ENCODE measurements at regions not wholly inside any gene's neighbourhood (a gene's known extent, or its start where the extent isn't known, plus 50 kb on each side); places are given as distances from the start of the nearest gene placed in this dataset.

DNA sequence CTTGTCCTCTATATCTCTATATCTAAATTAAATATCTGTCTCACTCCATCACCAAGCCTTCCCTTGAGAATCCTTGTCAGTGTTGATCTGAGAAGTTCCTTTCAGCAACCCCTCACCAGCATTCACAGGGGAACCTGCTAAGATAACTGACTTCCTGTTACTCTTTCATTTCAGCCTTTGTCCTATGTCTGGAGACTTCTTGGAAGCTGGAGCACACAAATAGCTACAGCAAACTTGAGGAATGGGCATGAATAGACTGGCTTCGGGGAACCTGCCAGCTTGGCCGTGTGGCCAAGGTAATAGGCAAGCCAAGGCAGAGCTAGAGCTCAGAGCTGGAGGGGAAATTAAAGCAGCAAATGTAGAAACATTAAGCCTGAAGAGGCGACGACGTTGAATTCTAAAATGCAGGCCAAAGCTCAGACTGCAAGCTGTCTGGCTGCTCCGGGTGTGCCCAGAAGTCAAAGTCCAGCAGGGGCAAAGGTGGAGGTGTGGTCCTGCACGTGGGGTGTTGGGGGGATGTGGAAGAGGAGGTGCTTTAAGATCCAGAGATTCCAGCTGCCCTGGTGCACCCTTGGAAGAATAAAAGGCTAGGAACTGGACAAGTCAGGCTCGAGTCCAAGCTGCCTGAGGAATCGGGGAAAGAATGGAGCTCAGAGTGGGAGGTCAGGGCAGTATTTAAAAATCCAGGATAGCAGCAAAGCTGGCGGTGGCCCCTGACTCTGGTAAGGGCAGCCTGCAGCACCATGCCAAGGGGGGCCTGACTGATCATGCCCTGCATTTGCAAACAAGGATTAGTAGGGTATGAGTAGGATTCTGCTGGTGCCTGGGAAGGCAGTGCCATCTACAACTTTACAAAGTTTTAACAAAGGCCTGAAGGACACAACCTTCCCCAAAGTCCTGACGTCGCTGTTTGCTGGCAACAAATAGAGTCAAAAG, 185.0 kb upstream of the SGK1 start:
- Histone ChIP-seq H3K4me1 (ENCODE audit: control insufficient read depth in 1 of 2, insufficient read depth in 2 of 2, low read length in 2 of 2) (no peaks in the 10 kb centered on the region), H3K9me3 (ENCODE audit: control insufficient read depth in 1 of 2, low read length in 2 of 2) (no peaks in the 10 kb centered on the region), H3K27me3 (ENCODE audit: low read depth, low read length) (no peaks in the 10 kb centered on the region), H3K4me3 (ENCODE audit: low read depth in 1 of 2, low read length in 2 of 2) (no peak overlapping the region), H3K36me3 (ENCODE audit: control insufficient read depth in 1 of 2, insufficient read depth in 2 of 2, low read length in 2 of 2) (no peaks in the 10 kb centered on the region), H3K27ac (ENCODE audit: low read length) (peak overlapping the region; percentile 59)

DNA sequence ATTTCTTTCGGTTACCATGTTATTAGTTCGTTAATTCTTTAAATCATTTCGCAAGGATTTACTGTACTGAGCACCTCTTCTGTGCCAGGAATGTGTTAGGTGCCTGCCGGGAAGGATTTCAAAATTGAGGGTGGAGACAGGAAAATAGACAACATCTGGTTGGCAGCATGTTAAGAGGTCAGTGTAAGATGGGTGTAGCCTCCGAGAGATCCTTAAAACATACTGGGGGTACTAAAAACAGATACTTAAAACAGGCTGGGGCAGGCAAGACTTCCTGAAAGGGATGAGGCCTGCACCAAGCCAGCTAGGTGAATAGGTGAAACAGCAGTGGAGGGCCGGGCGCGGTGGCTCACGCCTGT, 178.0 kb upstream of the SGK1 start:
- Histone ChIP-seq H3K27me3 (ENCODE audit: low read depth, low read length) (no peaks in the 10 kb centered on the region), H3K9me3 (ENCODE audit: control insufficient read depth in 1 of 2, low read length in 2 of 2) (no peaks in the 10 kb centered on the region), H3K4me1 (ENCODE audit: control insufficient read depth in 1 of 2, insufficient read depth in 2 of 2, low read length in 2 of 2) (no peaks in the 10 kb centered on the region), H3K27ac (ENCODE audit: low read length) (no peak overlapping the region), H3K4me3 (ENCODE audit: low read depth in 1 of 2, low read length in 2 of 2) (no peak overlapping the region), H3K36me3 (ENCODE audit: control insufficient read depth in 1 of 2, insufficient read depth in 2 of 2, low read length in 2 of 2) (no peaks in the 10 kb centered on the region)

DNA sequence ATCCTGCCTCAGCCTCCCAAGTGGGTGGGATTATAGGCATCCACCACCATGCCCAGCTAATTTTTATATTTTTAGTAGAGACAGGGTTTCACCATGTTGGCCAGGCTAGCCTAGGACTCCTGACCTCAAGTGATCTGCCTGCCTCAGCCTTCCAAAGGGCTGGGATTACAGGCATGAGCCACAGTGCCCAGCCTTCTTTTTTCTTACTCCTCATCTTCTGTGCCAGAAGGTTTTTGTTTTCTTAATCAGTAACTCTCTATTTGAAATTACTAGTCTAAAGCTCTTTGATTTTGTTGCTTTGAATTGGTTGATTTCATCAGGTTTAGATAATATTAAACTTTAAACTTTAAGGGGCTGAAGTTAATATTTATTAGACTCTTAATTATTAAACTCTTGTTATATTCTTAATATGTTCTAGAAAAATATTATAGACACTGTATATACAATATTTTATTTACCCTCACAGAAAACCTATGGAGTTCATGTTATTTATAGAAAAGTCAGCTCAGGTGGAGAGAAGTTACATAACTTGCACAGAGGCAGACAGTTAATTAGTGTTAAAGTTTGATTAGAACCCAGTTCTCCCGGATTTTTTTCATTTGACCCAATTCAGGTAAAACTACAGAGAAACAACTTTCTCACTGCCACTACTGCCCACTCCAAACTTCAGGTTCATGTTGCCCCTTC, 177.4 kb upstream of the SGK1 start:
- Histone ChIP-seq H3K27me3 (ENCODE audit: low read depth, low read length) (no peaks in the 10 kb centered on the region), H3K27ac (ENCODE audit: low read length) (no peak overlapping the region), H3K36me3 (ENCODE audit: control insufficient read depth in 1 of 2, insufficient read depth in 2 of 2, low read length in 2 of 2) (no peaks in the 10 kb centered on the region), H3K9me3 (ENCODE audit: control insufficient read depth in 1 of 2, low read length in 2 of 2) (no peaks in the 10 kb centered on the region), H3K4me3 (ENCODE audit: low read depth in 1 of 2, low read length in 2 of 2) (no peak overlapping the region), H3K4me1 (ENCODE audit: control insufficient read depth in 1 of 2, insufficient read depth in 2 of 2, low read length in 2 of 2) (no peaks in the 10 kb centered on the region)

- no peaks in the 10 kb centered on the region for H3K4me1 ChIP-seq (ENCODE audit: control insufficient read depth in 1 of 2, insufficient read depth in 2 of 2, low read length in 2 of 2)
- H3K27ac ChIP-seq (ENCODE audit: low read length) = no peak overlapping the region
- H3K9me3 ChIP-seq (ENCODE audit: control insufficient read depth in 1 of 2, low read length in 2 of 2) = no peaks in the 10 kb centered on the region
- H3K36me3 ChIP-seq (ENCODE audit: control insufficient read depth in 1 of 2, insufficient read depth in 2 of 2, low read length in 2 of 2) = no peaks in the 10 kb centered on the region
- H3K27me3 ChIP-seq (ENCODE audit: low read depth, low read length) = no peaks in the 10 kb centered on the region
- H3K4me3 ChIP-seq (ENCODE audit: low read depth in 1 of 2, low read length in 2 of 2) = no peak overlapping the region
Measured at GRCh38 chr6:134493789-134494188, 175.9 kb upstream of the SGK1 start.

- Histone ChIP-seq H3K4me3 (ENCODE audit: low read depth in 1 of 2, low read length in 2 of 2) (no peak overlapping the region), H3K4me1 (ENCODE audit: control insufficient read depth in 1 of 2, insufficient read depth in 2 of 2, low read length in 2 of 2) (no peaks in the 10 kb centered on the region), H3K27me3 (ENCODE audit: low read depth, low read length) (no peaks in the 10 kb centered on the region), H3K27ac (ENCODE audit: low read length) (no peak overlapping the region), H3K9me3 (ENCODE audit: control insufficient read depth in 1 of 2, low read length in 2 of 2) (no peaks in the 10 kb centered on the region), H3K36me3 (ENCODE audit: control insufficient read depth in 1 of 2, insufficient read depth in 2 of 2, low read length in 2 of 2) (no peaks in the 10 kb centered on the region)
Measured at GRCh38 chr6:134491477-134491876, 173.6 kb upstream of the SGK1 start.

GRCh38 chr6:134482593-134483270, 164.8 kb upstream of the SGK1 start:
- H3K27me3 ChIP-seq (ENCODE audit: low read depth, low read length) = no peaks in the 10 kb centered on the region
- no peak overlapping the region for H3K4me3 ChIP-seq (ENCODE audit: low read depth in 1 of 2, low read length in 2 of 2)
- no peaks in the 10 kb centered on the region for H3K36me3 ChIP-seq (ENCODE audit: control insufficient read depth in 1 of 2, insufficient read depth in 2 of 2, low read length in 2 of 2)
- H3K27ac ChIP-seq (ENCODE audit: low read length) = no peak overlapping the region
- H3K4me1 ChIP-seq (ENCODE audit: control insufficient read depth in 1 of 2, insufficient read depth in 2 of 2, low read length in 2 of 2) = no peaks in the 10 kb centered on the region
- H3K9me3 ChIP-seq (ENCODE audit: control insufficient read depth in 1 of 2, low read length in 2 of 2) = no peaks in the 10 kb centered on the region

DNA sequence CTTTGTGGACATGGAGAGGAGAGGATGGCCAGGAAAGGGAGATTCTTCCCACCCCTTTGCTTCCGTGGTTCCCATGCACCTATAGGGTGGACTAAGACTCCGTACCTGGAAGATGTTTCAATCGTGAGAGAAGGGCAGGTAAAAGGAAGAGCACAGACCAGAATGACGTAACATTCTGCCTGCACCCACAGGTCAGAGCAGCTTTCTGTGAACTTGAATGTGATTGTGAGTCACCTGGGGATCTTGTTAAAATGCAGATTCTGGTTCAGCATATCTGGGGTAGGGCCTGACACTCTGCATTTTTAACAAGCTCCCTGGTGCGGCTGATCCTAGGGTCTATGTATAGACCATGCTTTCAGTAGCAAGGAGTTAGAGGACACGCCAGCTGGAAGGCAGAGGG, 164.1 kb upstream of the SGK1 start:
- Histone ChIP-seq H3K27me3 (ENCODE audit: low read depth, low read length) (no peaks in the 10 kb centered on the region), H3K4me1 (ENCODE audit: control insufficient read depth in 1 of 2, insufficient read depth in 2 of 2, low read length in 2 of 2) (no peaks in the 10 kb centered on the region), H3K27ac (ENCODE audit: low read length) (no peak overlapping the region), H3K4me3 (ENCODE audit: low read depth in 1 of 2, low read length in 2 of 2) (no peak overlapping the region), H3K36me3 (ENCODE audit: control insufficient read depth in 1 of 2, insufficient read depth in 2 of 2, low read length in 2 of 2) (no peaks in the 10 kb centered on the region), H3K9me3 (ENCODE audit: control insufficient read depth in 1 of 2, low read length in 2 of 2) (no peaks in the 10 kb centered on the region)

DNA sequence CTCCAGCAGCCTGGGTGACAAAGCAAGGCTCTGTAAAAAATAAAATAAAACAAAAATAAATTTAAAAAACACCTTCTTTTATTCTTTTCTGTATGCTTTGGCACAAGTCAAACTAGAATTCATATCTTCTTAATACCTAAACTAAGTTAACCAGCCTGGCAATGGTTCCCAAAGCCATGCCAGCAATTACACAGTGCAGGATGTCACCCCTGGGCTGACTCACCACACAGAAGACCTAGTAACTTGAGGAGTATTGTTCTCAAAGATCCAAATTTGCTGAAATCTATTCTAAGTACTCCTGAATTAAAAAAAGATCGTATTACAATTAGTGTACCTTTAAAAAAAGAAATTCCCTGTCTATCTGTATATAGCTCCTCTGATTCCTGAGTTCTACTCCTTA, 162.7 kb upstream of the SGK1 start:
- H3K4me1 ChIP-seq (ENCODE audit: control insufficient read depth in 1 of 2, insufficient read depth in 2 of 2, low read length in 2 of 2) = no peaks in the 10 kb centered on the region
- no peaks in the 10 kb centered on the region for H3K9me3 ChIP-seq (ENCODE audit: control insufficient read depth in 1 of 2, low read length in 2 of 2)
- no peaks in the 10 kb centered on the region for H3K27me3 ChIP-seq (ENCODE audit: low read depth, low read length)
- no peak overlapping the region for H3K4me3 ChIP-seq (ENCODE audit: low read depth in 1 of 2, low read length in 2 of 2)
- H3K27ac ChIP-seq (ENCODE audit: low read length) = no peak overlapping the region
- H3K36me3 ChIP-seq (ENCODE audit: control insufficient read depth in 1 of 2, insufficient read depth in 2 of 2, low read length in 2 of 2) = no peaks in the 10 kb centered on the region

- Histone ChIP-seq H3K27ac (ENCODE audit: low read length) (no peak overlapping the region), H3K9me3 (ENCODE audit: control insufficient read depth in 1 of 2, low read length in 2 of 2) (no peaks in the 10 kb centered on the region), H3K4me3 (ENCODE audit: low read depth in 1 of 2, low read length in 2 of 2) (no peak overlapping the region), H3K36me3 (ENCODE audit: control insufficient read depth in 1 of 2, insufficient read depth in 2 of 2, low read length in 2 of 2) (no peaks in the 10 kb centered on the region), H3K27me3 (ENCODE audit: low read depth, low read length) (no peaks in the 10 kb centered on the region), H3K4me1 (ENCODE audit: control insufficient read depth in 1 of 2, insufficient read depth in 2 of 2, low read length in 2 of 2) (no peaks in the 10 kb centered on the region)
Measured at GRCh38 chr6:134478764-134479399, 161.0 kb upstream of the SGK1 start.

- no peak overlapping the region for H3K4me3 ChIP-seq (ENCODE audit: low read depth in 1 of 2, low read length in 2 of 2)
- no peaks in the 10 kb centered on the region for H3K9me3 ChIP-seq (ENCODE audit: control insufficient read depth in 1 of 2, low read length in 2 of 2)
- H3K27me3 ChIP-seq (ENCODE audit: low read depth, low read length) = no peaks in the 10 kb centered on the region
- H3K4me1 ChIP-seq (ENCODE audit: control insufficient read depth in 1 of 2, insufficient read depth in 2 of 2, low read length in 2 of 2) = no peaks in the 10 kb centered on the region
- H3K27ac ChIP-seq (ENCODE audit: low read length) = no peak overlapping the region
- H3K36me3 ChIP-seq (ENCODE audit: control insufficient read depth in 1 of 2, insufficient read depth in 2 of 2, low read length in 2 of 2) = no peaks in the 10 kb centered on the region
Measured at GRCh38 chr6:134477991-134478635, 160.2 kb upstream of the SGK1 start.

DNA sequence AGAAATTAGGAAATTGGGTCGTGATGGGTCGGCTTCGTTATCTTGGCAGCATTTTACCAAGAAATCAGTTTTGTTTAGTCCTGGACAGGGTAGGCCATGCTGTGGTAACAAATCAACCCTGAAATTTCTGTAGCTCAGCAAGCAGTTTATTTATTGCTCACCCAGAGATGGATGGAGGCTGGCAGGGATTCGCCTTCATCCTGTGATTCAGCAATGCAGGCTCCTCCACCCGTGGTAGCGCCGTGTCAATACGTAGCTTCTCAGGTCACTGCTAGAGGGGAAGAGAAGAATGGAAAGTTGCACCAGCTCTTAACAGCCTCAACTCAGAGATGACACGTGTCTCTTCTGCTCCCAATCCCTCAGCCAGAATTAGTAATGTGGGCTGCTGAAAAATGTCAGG, 157.0 kb upstream of the SGK1 start:
- H3K36me3 ChIP-seq (ENCODE audit: control insufficient read depth in 1 of 2, insufficient read depth in 2 of 2, low read length in 2 of 2) = no peaks in the 10 kb centered on the region
- no peak overlapping the region for H3K27ac ChIP-seq (ENCODE audit: low read length)
- no peaks in the 10 kb centered on the region for H3K27me3 ChIP-seq (ENCODE audit: low read depth, low read length)
- no peak overlapping the region for H3K4me3 ChIP-seq (ENCODE audit: low read depth in 1 of 2, low read length in 2 of 2)
- no peaks in the 10 kb centered on the region for H3K4me1 ChIP-seq (ENCODE audit: control insufficient read depth in 1 of 2, insufficient read depth in 2 of 2, low read length in 2 of 2)
- no peaks in the 10 kb centered on the region for H3K9me3 ChIP-seq (ENCODE audit: control insufficient read depth in 1 of 2, low read length in 2 of 2)
